ENCODE measurements at regions not wholly inside any gene's neighbourhood (a gene's known extent, or its start where the extent isn't known, plus 50 kb on each side); places are given as distances from the start of the nearest gene placed in this dataset.

DNA sequence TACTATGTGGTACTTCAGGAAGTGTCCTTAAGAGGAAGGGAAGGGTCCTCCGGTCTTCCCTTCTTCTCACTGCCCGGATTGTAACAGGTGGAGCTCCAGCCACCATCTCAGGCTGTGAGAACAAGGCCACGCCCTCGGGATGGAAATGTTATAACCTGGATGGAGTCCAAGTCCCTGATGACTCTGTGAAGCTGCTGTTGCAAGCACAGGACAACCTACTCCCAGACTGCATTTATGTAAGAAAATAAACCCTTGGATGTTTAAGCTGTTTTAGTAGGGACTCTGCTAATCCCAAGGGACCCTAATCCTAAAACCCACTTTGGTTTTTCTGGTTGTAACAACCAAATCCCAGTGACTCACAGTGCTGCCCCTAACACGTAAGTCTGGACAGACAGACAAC is 221.6 kb downstream of the ACTL7B start (continued):
- TF ChIP-seq, protein P1, sequence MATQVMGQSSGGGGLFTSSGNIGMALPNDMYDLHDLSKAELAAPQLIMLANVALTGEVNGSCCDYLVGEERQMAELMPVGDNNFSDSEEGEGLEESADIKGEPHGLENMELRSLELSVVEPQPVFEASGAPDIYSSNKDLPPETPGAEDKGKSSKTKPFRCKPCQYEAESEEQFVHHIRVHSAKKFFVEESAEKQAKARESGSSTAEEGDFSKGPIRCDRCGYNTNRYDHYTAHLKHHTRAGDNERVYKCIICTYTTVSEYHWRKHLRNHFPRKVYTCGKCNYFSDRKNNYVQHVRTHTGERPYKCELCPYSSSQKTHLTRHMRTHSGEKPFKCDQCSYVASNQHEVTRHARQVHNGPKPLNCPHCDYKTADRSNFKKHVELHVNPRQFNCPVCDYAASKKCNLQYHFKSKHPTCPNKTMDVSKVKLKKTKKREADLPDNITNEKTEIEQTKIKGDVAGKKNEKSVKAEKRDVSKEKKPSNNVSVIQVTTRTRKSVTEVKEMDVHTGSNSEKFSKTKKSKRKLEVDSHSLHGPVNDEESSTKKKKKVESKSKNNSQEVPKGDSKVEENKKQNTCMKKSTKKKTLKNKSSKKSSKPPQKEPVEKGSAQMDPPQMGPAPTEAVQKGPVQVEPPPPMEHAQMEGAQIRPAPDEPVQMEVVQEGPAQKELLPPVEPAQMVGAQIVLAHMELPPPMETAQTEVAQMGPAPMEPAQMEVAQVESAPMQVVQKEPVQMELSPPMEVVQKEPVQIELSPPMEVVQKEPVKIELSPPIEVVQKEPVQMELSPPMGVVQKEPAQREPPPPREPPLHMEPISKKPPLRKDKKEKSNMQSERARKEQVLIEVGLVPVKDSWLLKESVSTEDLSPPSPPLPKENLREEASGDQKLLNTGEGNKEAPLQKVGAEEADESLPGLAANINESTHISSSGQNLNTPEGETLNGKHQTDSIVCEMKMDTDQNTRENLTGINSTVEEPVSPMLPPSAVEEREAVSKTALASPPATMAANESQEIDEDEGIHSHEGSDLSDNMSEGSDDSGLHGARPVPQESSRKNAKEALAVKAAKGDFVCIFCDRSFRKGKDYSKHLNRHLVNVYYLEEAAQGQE (IDR thresholded peaks at IDR 0.05; ENCODE audit: low read depth): no peak
- TF ChIP-seq, protein P2, sequence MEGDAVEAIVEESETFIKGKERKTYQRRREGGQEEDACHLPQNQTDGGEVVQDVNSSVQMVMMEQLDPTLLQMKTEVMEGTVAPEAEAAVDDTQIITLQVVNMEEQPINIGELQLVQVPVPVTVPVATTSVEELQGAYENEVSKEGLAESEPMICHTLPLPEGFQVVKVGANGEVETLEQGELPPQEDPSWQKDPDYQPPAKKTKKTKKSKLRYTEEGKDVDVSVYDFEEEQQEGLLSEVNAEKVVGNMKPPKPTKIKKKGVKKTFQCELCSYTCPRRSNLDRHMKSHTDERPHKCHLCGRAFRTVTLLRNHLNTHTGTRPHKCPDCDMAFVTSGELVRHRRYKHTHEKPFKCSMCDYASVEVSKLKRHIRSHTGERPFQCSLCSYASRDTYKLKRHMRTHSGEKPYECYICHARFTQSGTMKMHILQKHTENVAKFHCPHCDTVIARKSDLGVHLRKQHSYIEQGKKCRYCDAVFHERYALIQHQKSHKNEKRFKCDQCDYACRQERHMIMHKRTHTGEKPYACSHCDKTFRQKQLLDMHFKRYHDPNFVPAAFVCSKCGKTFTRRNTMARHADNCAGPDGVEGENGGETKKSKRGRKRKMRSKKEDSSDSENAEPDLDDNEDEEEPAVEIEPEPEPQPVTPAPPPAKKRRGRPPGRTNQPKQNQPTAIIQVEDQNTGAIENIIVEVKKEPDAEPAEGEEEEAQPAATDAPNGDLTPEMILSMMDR (IDR thresholded peaks at IDR 0.05 in 2 of 3, conservative IDR thresholded peaks at IDR 0.05 in 1 of 3; ENCODE audit: borderline replicate concordance in 1 of 3, insufficient read depth in 1 of 3, low read depth in 2 of 3, low read length in 2 of 3): no peak
- TF ChIP-seq YY1 (IDR thresholded peaks at IDR 0.05; ENCODE audit: extremely low read depth, insufficient replicate concordance, low read depth, low read length): no peak

DNA sequence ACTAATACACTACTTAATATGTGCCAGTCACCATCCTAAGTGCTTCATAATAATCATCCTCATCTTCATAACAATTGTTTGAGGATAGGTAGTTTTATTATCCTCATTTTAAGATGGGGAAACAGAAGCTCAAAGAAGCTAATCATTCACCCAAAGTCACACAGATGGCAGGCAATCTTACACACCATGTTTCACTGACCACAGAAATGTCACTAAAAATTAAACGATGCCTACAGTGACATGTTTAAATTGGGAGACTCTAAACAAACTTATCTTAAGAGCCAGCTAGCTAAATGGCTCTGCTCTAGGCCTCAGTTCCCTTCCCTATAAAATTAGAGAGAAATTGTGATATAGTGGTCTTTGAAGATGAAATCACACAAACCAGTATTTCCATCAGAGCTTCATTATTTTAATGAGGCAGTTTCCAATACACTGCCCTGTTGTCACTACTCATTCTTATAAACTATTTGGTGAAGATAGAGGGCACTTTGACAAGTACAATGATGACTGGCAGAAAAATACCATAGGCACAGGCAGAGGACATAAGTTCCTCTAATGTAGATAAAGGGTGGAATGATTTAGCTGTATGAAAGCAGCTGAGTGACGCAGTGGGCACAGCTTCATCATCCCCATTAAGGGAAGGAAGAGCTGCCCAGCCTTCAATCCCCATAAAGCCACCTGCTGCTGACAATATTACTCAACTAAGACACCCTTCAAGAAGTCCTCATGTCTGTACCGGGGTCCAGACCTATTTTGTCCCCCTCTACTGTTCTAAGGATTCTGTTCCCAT is 224.1 kb downstream of the ACTL7B start:
- RAD21 ChIA-PET (ENCODE audit: low non-redundant PET in 1 of 2, low total read pairs in 2 of 2, uncharacterized antibody in 2 of 2, unreplicated experiment in 2 of 2): no interaction called here
- H3K9ac ChIP-seq (ENCODE audit: low read length): no peak overlapping the region
- intact Hi-C loops (cut with micrococcal nuclease): no loop called here
- ATAC-seq: no peak
- H3K4me3 ChIP-seq (replicated peaks in 1 of 2; ENCODE audit: low read depth in 1 of 2, low read length in 2 of 2): no peak overlapping the region
- no peak overlapping the region for H3K27ac ChIP-seq (ENCODE audit: low read depth, low read length)
- DNase-seq (ENCODE audit: low read depth, low spot score): no peak
- POLR2A ChIA-PET: no interaction called here
- no peaks in the 10 kb centered on the region for H3K79me2 ChIP-seq (ENCODE audit: insufficient read depth, low read length)
- H2AFZ ChIP-seq (ENCODE audit: low read depth, low read length, poor library complexity, severe bottlenecking): no peak overlapping the region
- no peaks in the 10 kb centered on the region for H3K36me3 ChIP-seq (ENCODE audit: control insufficient read depth in 1 of 2, insufficient read depth in 2 of 2, low read length in 2 of 2)
- H3K4me1 ChIP-seq (ENCODE audit: control insufficient read depth in 1 of 2, insufficient read depth in 2 of 2, low read length in 2 of 2): peaks cover 11 to 23% of the 10 kb centered on the region in 2 experiments; a peak in 3 of 4 replicates
- CTCF ChIA-PET: no interaction called here
- H3K27me3 ChIP-seq (ENCODE audit: insufficient read depth, low read length): no peaks in the 10 kb centered on the region
- H4K20me1 ChIP-seq (ENCODE audit: insufficient read depth): no peaks in the 10 kb centered on the region
- no TSS peak for BruUV-seq (replicated peaks)
- no peak overlapping the region for H3K4me2 ChIP-seq (ENCODE audit: low read length)
- no peaks in the 10 kb centered on the region for H3K9me3 ChIP-seq (ENCODE audit: control insufficient read depth in 1 of 2, insufficient read depth in 1 of 2, low read depth in 1 of 2, low read length in 2 of 2)
- no peaks in the 10 kb centered on the region for H3K9me2 ChIP-seq (ENCODE audit: insufficient read depth)
- TF ChIP-seq TCF7L2 (IDR thresholded peaks at IDR 0.05; ENCODE audit: borderline replicate concordance, extremely low read depth, insufficient read depth, insufficient read length): no peak
- TF ChIP-seq, protein P3, sequence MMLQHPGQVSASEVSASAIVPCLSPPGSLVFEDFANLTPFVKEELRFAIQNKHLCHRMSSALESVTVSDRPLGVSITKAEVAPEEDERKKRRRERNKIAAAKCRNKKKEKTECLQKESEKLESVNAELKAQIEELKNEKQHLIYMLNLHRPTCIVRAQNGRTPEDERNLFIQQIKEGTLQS (IDR thresholded peaks at IDR 0.05): no peak
- no peak for TF ChIP-seq RAD21 (IDR thresholded peaks at IDR 0.05; ENCODE audit: low read depth)
- TF ChIP-seq YY1 (IDR thresholded peaks at IDR 0.05; ENCODE audit: extremely low read depth, insufficient replicate concordance, low read depth, low read length): no peak
- no peak for TF ChIP-seq FOSL1 (IDR thresholded peaks at IDR 0.05; ENCODE audit: low read depth)
- TF ChIP-seq, protein P2 (IDR thresholded peaks at IDR 0.05 in 2 of 3, conservative IDR thresholded peaks at IDR 0.05 in 1 of 3; ENCODE audit: borderline replicate concordance in 1 of 3, insufficient read depth in 1 of 3, low read depth in 2 of 3, low read length in 2 of 3): no peak
- TF ChIP-seq POLR2AphosphoS5 (IDR thresholded peaks at IDR 0.05; ENCODE audit: low read depth, low read length): no peak
- no peak for TF ChIP-seq POLR2A (IDR thresholded peaks at IDR 0.05; ENCODE audit: borderline replicate concordance, extremely low read depth, insufficient read depth, insufficient read length)
- no peak for TF ChIP-seq ZNF274 (IDR thresholded peaks at IDR 0.05; ENCODE audit: low read depth, low read length)
- TF ChIP-seq EZH2phosphoT487 (IDR thresholded peaks at IDR 0.05; ENCODE audit: borderline replicate concordance): no peak

Data from HCT116 (cell line).